ENCODE measurements at regions not wholly inside any gene's neighbourhood (a gene's known extent, or its start where the extent isn't known, plus 50 kb on each side); places are given as distances from the start of the nearest gene placed in this dataset.

GRCh38 chr5:44935262-44935661 lies 126.5 kb downstream of the MRPS30 start:
- Histone ChIP-seq H3K79me2 (ENCODE audit: insufficient read depth, low read length) (no peaks in the 10 kb centered on the region), H2AFZ (ENCODE audit: insufficient read depth, low read depth, low read length, poor library complexity, severe bottlenecking) (no peak overlapping the region), H3K4me1 (ENCODE audit: control insufficient read depth in 1 of 2, insufficient read depth in 2 of 2, low read length in 2 of 2) (no peaks in the 10 kb centered on the region), H4K20me1 (ENCODE audit: insufficient read depth, low read length) (no peaks in the 10 kb centered on the region), H3K4me2 (replicated peaks; ENCODE audit: extremely low read depth, low read length, poor library complexity, severe bottlenecking) (no peak overlapping the region), H3K9me3 (replicated peaks in 1 of 2; ENCODE audit: control insufficient read depth in 1 of 2, insufficient read depth in 1 of 2, low read length in 2 of 2) (peaks cover 10 to 28% of the 10 kb centered on the region in 2 donors), H3K27me3 (ENCODE audit: control insufficient read depth in 2 of 2, insufficient read depth in 2 of 2, low read length in 2 of 2) (no peaks in the 10 kb centered on the region), H3K9ac (ENCODE audit: insufficient read depth, low read length, poor library complexity, severe bottlenecking) (no peak overlapping the region), H3K36me3 (replicated peaks in 1 of 2; ENCODE audit: control insufficient read depth in 1 of 2, insufficient read depth in 2 of 2, low read length in 2 of 2) (no peaks in the 10 kb centered on the region), H3K4me3 (replicated peaks in 1 of 3; ENCODE audit: low read depth in 2 of 3, low read length in 3 of 3) (no peak overlapping the region), H3K27ac (ENCODE audit: low read depth in 1 of 2, low read length in 2 of 2) (no peak overlapping the region)
- intact Hi-C loops (cut with micrococcal nuclease), result no loop called here
- DNase-seq, result no peak
- Mint-ChIP-seq H3K4me3 (no peak overlapping the region), H3K27me3 (ENCODE audit: low read depth in 3 of 3) (peaks cover 0 to 1% (median 0%) of the 10 kb centered on the region in 3 donors), H3K27ac (no peak overlapping the region), H3K9me3 (peaks cover 2 to 19% (median 10%) of the 10 kb centered on the region in 7 donors), H3K4me1 (no peaks in the 10 kb centered on the region), H3K36me3 (no peaks in the 10 kb centered on the region)
- WGBS (ENCODE audit: insufficient coverage), result 100% methylated on average over 1 of the region's 1 CpG
- TF ChIP-seq, protein P1, sequence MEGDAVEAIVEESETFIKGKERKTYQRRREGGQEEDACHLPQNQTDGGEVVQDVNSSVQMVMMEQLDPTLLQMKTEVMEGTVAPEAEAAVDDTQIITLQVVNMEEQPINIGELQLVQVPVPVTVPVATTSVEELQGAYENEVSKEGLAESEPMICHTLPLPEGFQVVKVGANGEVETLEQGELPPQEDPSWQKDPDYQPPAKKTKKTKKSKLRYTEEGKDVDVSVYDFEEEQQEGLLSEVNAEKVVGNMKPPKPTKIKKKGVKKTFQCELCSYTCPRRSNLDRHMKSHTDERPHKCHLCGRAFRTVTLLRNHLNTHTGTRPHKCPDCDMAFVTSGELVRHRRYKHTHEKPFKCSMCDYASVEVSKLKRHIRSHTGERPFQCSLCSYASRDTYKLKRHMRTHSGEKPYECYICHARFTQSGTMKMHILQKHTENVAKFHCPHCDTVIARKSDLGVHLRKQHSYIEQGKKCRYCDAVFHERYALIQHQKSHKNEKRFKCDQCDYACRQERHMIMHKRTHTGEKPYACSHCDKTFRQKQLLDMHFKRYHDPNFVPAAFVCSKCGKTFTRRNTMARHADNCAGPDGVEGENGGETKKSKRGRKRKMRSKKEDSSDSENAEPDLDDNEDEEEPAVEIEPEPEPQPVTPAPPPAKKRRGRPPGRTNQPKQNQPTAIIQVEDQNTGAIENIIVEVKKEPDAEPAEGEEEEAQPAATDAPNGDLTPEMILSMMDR (IDR thresholded peaks at IDR 0.05), result no peak

GRCh38 chr5:44935871-44936270 lies 127.1 kb downstream of the MRPS30 start:
- H3K9me3 ChIP-seq (replicated peaks in 1 of 2; ENCODE audit: control insufficient read depth in 1 of 2, insufficient read depth in 1 of 2, low read length in 2 of 2), result peaks cover 10 to 28% of the 10 kb centered on the region in 2 donors
- H3K4me1 ChIP-seq (ENCODE audit: control insufficient read depth in 1 of 2, insufficient read depth in 2 of 2, low read length in 2 of 2), result no peaks in the 10 kb centered on the region
- H4K20me1 ChIP-seq (ENCODE audit: insufficient read depth, low read length), result no peaks in the 10 kb centered on the region
- no peaks in the 10 kb centered on the region for H3K36me3 Mint-ChIP-seq
- no peaks in the 10 kb centered on the region for H3K36me3 ChIP-seq (replicated peaks in 1 of 2; ENCODE audit: control insufficient read depth in 1 of 2, insufficient read depth in 2 of 2, low read length in 2 of 2)
- peaks cover 0 to 1% (median 0%) of the 10 kb centered on the region in 3 donors for H3K27me3 Mint-ChIP-seq (ENCODE audit: low read depth in 3 of 3)
- H3K27ac ChIP-seq (ENCODE audit: low read depth in 1 of 2, low read length in 2 of 2), result no peak overlapping the region
- H3K4me2 ChIP-seq (replicated peaks; ENCODE audit: extremely low read depth, low read length, poor library complexity, severe bottlenecking), result no peak overlapping the region
- no peak overlapping the region for H3K9ac ChIP-seq (ENCODE audit: insufficient read depth, low read length, poor library complexity, severe bottlenecking)
- no peaks in the 10 kb centered on the region for H3K79me2 ChIP-seq (ENCODE audit: insufficient read depth, low read length)
- H3K4me1 Mint-ChIP-seq, result no peaks in the 10 kb centered on the region
- WGBS (ENCODE audit: insufficient coverage), result 50% methylated on average over 2 of the region's 2 CpGs
- H3K4me3 ChIP-seq (replicated peaks in 1 of 3; ENCODE audit: low read depth in 2 of 3, low read length in 3 of 3), result no peak overlapping the region
- intact Hi-C loops (cut with micrococcal nuclease), result no loop called here
- H3K27me3 ChIP-seq (ENCODE audit: control insufficient read depth in 2 of 2, insufficient read depth in 2 of 2, low read length in 2 of 2), result no peaks in the 10 kb centered on the region
- TF ChIP-seq, protein P1 (IDR thresholded peaks at IDR 0.05), result no peak
- H3K27ac Mint-ChIP-seq, result no peak overlapping the region
- no peak for DNase-seq
- peaks cover 2 to 22% (median 10%) of the 10 kb centered on the region in 7 donors for H3K9me3 Mint-ChIP-seq
- H2AFZ ChIP-seq (ENCODE audit: insufficient read depth, low read depth, low read length, poor library complexity, severe bottlenecking), result no peak overlapping the region
- no peak overlapping the region for H3K4me3 Mint-ChIP-seq
